ENCODE measurements at regions not wholly inside any gene's neighbourhood (a gene's known extent, or its start where the extent isn't known, plus 50 kb on each side); places are given as distances from the start of the nearest gene placed in this dataset.
A peak's percentile ranks its signal among the peaks of the same experiment; 100 is the strongest.

DNA sequence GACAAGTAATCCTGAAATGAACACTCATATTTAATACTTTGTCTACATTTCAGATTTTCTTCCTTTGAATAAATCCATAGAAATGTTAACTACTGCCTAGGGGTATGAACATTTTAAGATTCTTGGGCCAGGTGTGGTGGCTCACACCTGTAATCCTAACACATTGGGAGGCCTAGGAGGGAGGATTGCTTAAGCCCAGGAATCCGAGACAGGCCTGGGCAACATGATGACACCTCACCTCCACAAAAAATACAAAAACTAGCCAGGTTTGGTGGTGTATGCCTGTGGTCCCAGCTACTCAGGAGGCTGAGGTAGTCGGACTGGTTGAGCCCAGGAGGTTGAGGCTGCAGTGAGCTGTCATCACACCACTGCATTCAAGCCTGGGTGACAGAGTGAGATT is 73.9 kb upstream of the PIAS1 start (continued):
- TF ChIP-seq, protein P1, sequence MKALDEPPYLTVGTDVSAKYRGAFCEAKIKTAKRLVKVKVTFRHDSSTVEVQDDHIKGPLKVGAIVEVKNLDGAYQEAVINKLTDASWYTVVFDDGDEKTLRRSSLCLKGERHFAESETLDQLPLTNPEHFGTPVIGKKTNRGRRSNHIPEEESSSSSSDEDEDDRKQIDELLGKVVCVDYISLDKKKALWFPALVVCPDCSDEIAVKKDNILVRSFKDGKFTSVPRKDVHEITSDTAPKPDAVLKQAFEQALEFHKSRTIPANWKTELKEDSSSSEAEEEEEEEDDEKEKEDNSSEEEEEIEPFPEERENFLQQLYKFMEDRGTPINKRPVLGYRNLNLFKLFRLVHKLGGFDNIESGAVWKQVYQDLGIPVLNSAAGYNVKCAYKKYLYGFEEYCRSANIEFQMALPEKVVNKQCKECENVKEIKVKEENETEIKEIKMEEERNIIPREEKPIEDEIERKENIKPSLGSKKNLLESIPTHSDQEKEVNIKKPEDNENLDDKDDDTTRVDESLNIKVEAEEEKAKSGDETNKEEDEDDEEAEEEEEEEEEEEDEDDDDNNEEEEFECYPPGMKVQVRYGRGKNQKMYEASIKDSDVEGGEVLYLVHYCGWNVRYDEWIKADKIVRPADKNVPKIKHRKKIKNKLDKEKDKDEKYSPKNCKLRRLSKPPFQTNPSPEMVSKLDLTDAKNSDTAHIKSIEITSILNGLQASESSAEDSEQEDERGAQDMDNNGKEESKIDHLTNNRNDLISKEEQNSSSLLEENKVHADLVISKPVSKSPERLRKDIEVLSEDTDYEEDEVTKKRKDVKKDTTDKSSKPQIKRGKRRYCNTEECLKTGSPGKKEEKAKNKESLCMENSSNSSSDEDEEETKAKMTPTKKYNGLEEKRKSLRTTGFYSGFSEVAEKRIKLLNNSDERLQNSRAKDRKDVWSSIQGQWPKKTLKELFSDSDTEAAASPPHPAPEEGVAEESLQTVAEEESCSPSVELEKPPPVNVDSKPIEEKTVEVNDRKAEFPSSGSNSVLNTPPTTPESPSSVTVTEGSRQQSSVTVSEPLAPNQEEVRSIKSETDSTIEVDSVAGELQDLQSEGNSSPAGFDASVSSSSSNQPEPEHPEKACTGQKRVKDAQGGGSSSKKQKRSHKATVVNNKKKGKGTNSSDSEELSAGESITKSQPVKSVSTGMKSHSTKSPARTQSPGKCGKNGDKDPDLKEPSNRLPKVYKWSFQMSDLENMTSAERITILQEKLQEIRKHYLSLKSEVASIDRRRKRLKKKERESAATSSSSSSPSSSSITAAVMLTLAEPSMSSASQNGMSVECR (CRISPR knock-in tag; IDR thresholded peaks at IDR 0.05; ENCODE audit: borderline replicate concordance): no peak
- no peak for TF ChIP-seq PRRX2 (CRISPR knock-in tag; IDR thresholded peaks at IDR 0.05)
- TF ChIP-seq CREB1 (CRISPR knock-in tag; IDR thresholded peaks at IDR 0.05): no peak
- TF ChIP-seq, protein P2, sequence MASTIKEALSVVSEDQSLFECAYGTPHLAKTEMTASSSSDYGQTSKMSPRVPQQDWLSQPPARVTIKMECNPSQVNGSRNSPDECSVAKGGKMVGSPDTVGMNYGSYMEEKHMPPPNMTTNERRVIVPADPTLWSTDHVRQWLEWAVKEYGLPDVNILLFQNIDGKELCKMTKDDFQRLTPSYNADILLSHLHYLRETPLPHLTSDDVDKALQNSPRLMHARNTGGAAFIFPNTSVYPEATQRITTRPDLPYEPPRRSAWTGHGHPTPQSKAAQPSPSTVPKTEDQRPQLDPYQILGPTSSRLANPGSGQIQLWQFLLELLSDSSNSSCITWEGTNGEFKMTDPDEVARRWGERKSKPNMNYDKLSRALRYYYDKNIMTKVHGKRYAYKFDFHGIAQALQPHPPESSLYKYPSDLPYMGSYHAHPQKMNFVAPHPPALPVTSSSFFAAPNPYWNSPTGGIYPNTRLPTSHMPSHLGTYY (CRISPR knock-in tag; IDR thresholded peaks at IDR 0.05): no peak
- TF ChIP-seq ZNF263 (CRISPR knock-in tag; IDR thresholded peaks at IDR 0.05; ENCODE audit: low read depth): no peak
- TF ChIP-seq, protein P3, sequence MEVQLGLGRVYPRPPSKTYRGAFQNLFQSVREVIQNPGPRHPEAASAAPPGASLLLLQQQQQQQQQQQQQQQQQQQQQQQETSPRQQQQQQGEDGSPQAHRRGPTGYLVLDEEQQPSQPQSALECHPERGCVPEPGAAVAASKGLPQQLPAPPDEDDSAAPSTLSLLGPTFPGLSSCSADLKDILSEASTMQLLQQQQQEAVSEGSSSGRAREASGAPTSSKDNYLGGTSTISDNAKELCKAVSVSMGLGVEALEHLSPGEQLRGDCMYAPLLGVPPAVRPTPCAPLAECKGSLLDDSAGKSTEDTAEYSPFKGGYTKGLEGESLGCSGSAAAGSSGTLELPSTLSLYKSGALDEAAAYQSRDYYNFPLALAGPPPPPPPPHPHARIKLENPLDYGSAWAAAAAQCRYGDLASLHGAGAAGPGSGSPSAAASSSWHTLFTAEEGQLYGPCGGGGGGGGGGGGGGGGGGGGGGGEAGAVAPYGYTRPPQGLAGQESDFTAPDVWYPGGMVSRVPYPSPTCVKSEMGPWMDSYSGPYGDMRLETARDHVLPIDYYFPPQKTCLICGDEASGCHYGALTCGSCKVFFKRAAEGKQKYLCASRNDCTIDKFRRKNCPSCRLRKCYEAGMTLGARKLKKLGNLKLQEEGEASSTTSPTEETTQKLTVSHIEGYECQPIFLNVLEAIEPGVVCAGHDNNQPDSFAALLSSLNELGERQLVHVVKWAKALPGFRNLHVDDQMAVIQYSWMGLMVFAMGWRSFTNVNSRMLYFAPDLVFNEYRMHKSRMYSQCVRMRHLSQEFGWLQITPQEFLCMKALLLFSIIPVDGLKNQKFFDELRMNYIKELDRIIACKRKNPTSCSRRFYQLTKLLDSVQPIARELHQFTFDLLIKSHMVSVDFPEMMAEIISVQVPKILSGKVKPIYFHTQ (CRISPR knock-in tag; IDR thresholded peaks at IDR 0.05): no peak
- TF ChIP-seq, protein P4, sequence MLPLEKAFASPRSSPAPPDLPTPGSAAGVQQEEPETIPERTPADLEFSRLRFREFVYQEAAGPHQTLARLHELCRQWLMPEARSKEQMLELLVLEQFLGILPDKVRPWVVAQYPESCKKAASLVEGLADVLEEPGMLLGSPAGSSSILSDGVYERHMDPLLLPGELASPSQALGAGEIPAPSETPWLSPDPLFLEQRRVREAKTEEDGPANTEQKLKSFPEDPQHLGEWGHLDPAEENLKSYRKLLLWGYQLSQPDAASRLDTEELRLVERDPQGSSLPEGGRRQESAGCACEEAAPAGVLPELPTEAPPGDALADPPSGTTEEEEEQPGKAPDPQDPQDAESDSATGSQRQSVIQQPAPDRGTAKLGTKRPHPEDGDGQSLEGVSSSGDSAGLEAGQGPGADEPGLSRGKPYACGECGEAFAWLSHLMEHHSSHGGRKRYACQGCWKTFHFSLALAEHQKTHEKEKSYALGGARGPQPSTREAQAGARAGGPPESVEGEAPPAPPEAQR (CRISPR knock-in tag; IDR thresholded peaks at IDR 0.05): no peak
- TF ChIP-seq, protein P5, sequence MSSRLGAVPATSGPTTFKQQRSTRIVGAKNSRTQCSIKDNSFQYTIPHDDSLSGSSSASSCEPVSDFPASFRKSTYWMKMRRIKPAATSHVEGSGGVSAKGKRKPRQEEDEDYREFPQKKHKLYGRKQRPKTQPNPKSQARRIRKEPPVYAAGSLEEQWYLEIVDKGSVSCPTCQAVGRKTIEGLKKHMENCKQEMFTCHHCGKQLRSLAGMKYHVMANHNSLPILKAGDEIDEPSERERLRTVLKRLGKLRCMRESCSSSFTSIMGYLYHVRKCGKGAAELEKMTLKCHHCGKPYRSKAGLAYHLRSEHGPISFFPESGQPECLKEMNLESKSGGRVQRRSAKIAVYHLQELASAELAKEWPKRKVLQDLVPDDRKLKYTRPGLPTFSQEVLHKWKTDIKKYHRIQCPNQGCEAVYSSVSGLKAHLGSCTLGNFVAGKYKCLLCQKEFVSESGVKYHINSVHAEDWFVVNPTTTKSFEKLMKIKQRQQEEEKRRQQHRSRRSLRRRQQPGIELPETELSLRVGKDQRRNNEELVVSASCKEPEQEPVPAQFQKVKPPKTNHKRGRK (CRISPR knock-in tag; IDR thresholded peaks at IDR 0.05; ENCODE audit: borderline replicate concordance): no peak
- TF ChIP-seq, protein P6, sequence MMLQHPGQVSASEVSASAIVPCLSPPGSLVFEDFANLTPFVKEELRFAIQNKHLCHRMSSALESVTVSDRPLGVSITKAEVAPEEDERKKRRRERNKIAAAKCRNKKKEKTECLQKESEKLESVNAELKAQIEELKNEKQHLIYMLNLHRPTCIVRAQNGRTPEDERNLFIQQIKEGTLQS (CRISPR knock-in tag; conservative IDR thresholded peaks at IDR 0.05): no peak
- no peak for TF ChIP-seq FOXP1 (CRISPR knock-in tag; IDR thresholded peaks at IDR 0.05; ENCODE audit: borderline replicate concordance)

DNA sequence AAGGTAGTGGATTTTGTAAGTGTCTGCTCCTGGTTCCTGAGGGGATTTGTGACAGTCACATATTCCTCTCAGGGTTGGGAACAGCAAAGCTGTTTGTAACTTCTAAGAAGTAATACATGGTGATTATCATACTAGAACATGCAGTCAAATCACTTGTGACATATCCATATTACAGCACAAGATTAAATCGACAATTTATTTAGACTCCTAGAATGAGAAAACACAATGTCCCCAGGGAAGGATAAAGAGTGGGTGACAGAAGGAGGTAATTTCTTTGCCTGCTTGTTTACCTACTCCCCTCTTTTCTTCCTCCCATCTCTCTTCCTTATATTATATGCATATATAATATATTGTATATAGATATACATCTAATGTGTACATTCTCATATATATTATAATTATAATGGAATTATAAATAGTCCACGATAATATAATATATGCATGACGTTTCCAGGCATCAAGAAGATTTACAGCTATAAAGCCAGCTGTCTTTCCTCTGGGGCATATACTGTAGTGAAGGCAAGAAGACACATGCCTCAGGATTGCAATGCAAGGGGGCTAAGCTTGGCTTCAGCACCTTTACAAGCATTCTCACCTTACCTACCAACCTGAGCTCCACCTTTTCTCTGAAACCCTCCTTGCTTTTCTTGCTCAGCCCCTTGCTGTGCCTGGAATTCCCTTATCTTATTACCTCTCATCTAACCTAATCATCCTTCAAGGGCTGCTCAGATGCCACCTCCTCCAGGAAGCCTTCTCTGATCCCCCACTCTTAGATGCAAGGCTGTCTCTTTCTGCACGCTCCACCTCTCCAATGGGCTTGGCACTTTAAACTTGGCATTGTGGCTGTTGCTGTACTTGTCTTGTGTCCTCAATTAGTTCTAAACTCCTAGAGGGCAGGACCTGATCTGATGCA is 73.1 kb upstream of the PIAS1 start:
- POLR2A ChIA-PET: no interaction called here
- peak; percentile 77 for ATAC-seq
- H3K4me3 Mint-ChIP-seq: no peak overlapping the region
- H3K9me3 Mint-ChIP-seq: peaks cover 21% of the 10 kb centered on the region
- no peaks in the 10 kb centered on the region; the same call in 1 of the 2 replicates for H3K27me3 Mint-ChIP-seq (ENCODE audit: low read depth)
- no peak for DNase-seq (ENCODE audit: low spot score)
- H3K27ac Mint-ChIP-seq: no peak overlapping the region
- H3K4me1 Mint-ChIP-seq: peaks cover 10% of the 10 kb centered on the region
- CTCF ChIA-PET: interaction anchor here (0.9 to 1.7 kb wide), 2 partner anchors 120 to 174 kb away, joined by 4 to 6 read pairs; no protein-coding TSS in a partner anchor
- peaks cover 2% of the 10 kb centered on the region; the same call in 1 of the 2 replicates for H3K36me3 Mint-ChIP-seq
- no peak for TF ChIP-seq HMGA2 (CRISPR knock-in tag; IDR thresholded peaks at IDR 0.05)
- TF ChIP-seq, protein P1 (CRISPR knock-in tag; IDR thresholded peaks at IDR 0.05; ENCODE audit: borderline replicate concordance): no peak
- no peak for TF ChIP-seq NR3C1 (CRISPR knock-in tag; conservative IDR thresholded peaks at IDR 0.05; ENCODE audit: low read depth)
- TF ChIP-seq, protein P4 (CRISPR knock-in tag; IDR thresholded peaks at IDR 0.05): no peak
- no peak for TF ChIP-seq ZNF219 (CRISPR knock-in tag; IDR thresholded peaks at IDR 0.05; ENCODE audit: borderline replicate concordance)
- no peak for TF ChIP-seq TEAD1 (CRISPR knock-in tag; IDR thresholded peaks at IDR 0.05)

Measured in WTC11 (cell line).